Cardiac fibroblast (primary cell): ENCODE measurements at regions not wholly inside any gene's neighbourhood (a gene's known extent, or its start where the extent isn't known, plus 50 kb on each side); places are given as distances from the start of the nearest gene placed in this dataset.
A peak's percentile ranks its signal among the peaks of the same experiment; 100 is the strongest.
"Not testable (repeated sequence)": the region's sequence is repeated elsewhere in the genome, so short reads cannot be mapped to it uniquely, and the experiment has no call there.

ENCODE experiments used
- DNase-seq, 2 donors: peaks; one replicate each; pipeline versions ENCODE4 v3.0.0 to v3.0.0-alpha.2; 2010; ENCODE audit warnings: low read depth in 2 of 2
- H3K4me3 ChIP-seq, 2 donors: replicated peaks in 1 of 2; 1 replicate in 1 of 2; 2 replicates in 1 of 2; pipeline ENCODE4 v1.5.1; 2011; ENCODE audit warnings: low read depth in 2 of 2, low read length in 2 of 2, mild to moderate bottlenecking in 2 of 2, moderate library complexity in 1 of 2
- CTCF ChIP-seq: IDR thresholded peaks from one replicate; pipeline ENCODE4 v1.5.1; 2011; ENCODE audit warnings: low read depth, mild to moderate bottlenecking, low read length, inconsistent platforms

DNA sequence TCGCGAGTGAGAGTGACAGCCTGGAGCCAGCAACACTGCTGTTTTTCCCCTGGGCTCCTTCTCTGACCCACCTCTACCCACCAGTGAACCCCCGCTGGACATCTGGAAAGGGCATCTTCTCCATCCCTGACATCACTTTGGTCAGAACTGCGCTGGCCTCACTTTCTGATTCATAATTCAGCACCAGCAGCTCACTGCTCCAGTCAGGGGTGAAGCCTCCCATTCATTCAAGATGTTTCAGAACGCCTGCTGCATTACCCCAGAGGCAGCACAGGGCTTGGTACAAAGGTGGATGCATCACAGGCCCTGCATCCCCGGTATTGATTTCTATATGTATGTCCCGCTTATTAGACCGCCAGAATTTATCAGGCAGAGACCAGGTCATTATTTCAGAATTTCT, 182.8 kb upstream of the TSHZ3 start:
- no peak for DNase-seq
- TF ChIP-seq CTCF, result no peak
- H3K4me3 ChIP-seq, result no peak overlapping the region

- DNase-seq, result peak in 1 of 2 donors; percentile 1
- TF ChIP-seq CTCF, result no peak
Measured at GRCh38 chr19:31533114-31533513, 183.9 kb upstream of the TSHZ3 start.

DNA sequence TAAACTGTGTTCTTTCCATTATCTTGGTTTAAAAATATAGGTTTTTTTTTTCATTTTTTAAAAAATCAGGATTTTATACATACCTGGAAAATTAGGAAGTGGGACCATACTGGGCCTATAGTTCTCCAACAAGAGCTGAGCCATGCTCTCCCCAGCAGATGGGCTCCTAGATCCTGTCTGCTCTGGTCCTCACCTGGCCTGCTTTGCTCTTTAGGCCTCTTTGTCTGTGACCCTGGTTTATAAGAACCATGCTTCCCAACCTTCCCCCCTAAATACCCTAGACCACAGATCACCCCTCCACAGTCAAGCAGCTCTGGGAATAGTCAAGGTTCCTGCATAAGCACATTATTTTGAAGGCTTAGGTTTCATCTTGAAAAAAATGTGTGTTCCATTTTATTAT, 185.0 kb upstream of the TSHZ3 start:
- no peak overlapping the region for H3K4me3 ChIP-seq
- TF ChIP-seq CTCF, result no peak
- DNase-seq, result no peak

More at GRCh38 chr19:31533114-31533513, 183.9 kb upstream of the TSHZ3 start:
- no peak overlapping the region for H3K4me3 ChIP-seq

DNA sequence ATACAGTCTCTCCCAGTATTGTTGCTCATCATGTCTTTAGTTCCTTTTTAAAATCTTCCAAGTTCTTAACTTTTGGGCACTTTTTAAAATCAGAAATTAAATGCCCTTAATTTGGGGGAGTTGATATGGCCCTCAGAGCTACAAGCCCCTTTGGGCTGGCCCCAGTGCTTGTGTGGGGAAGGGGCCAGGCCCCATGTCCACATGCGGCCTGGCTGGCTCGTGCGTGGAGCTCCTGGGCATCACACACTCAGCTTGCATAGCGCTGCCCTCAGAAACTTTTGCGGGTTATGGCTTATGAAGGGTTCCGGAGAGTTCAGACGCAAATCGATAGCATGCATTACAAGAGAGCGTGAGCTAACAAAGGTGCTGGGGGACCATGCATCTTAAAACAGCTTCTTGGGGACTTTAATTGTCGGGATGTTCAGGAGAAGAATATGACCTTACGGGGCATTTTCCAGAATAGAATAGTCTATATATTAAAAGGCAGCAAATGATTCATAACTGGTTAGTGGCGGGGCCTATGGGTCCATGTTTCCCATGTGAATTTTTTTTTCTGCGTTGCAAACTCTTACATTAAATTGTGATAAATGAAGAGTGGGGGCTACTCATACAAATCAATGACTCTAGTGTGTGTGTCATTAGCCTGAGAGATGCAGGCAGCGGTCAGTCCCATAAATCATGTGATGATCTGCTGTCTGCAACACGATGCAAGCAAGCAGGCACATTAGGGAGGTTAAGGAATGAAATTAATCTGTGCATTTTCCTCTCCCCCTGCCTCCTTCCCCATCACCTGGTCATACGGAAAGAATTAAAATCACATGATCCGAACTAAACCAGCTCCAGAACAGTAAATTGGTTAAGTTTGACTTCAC, 185.8 kb upstream of the TSHZ3 start:
- no peak for DNase-seq
- no peak for TF ChIP-seq CTCF
- H3K4me3 ChIP-seq, result no peak overlapping the region

GRCh38 chr19:31535691-31536460, 186.6 kb upstream of the TSHZ3 start:
- no peak overlapping the region for H3K4me3 ChIP-seq
- TF ChIP-seq CTCF, result no peak
- DNase-seq, result no peak

DNA sequence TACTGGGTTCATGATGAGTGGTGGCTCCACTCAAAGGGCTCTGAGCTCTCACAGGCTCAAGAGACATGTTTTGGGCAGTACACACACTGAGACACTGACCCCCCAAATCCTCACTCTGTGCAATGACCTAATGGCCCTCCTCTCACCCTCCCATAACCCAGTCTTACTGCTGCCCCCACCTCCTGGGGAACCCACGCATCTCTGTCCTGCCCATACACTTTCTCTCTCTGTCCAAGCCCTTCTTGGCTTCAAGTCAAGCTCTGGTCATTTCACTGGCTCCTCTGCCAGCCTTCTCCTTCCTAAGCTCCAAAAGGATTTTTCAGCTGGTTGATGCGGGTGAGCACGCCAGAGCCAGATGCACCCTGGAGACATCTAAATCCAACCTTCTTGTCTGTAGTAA, 187.9 kb upstream of the TSHZ3 start:
- no peak for DNase-seq
- no peak overlapping the region for H3K4me3 ChIP-seq
- no peak for TF ChIP-seq CTCF

DNA sequence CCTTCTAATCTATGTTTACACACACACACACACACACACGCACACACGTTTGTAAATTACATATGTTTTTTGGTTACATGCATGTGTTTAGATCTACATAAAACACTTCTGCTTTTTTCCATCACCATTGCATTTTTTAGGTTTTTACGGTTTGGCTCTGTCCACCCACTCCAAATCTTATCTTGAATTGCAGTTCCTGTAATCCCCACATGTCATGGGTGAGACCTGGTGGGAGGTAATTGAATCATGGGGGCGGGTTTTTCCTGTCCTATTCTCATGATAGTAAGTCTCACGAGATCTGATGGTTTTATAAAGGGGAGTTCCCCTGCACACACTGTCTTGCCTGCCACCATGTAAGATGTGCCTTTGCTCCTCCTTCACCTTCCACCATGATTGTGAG, 188.7 kb upstream of the TSHZ3 start:
- H3K4me3 ChIP-seq, DNase-seq: not testable (repeated sequence)
